Bone marrow (tissue), 2 donors: ENCODE measurements at regions not wholly inside any gene's neighbourhood (a gene's known extent, or its start where the extent isn't known, plus 50 kb on each side); places are given as distances from the start of the nearest gene placed in this dataset.
"Not testable (repeated sequence)": the region's sequence is repeated elsewhere in the genome, so short reads cannot be mapped to it uniquely, and the experiment has no call there.

Experiments
- DNase-seq, 2 donors: peaks; one replicate each; lab custom pipeline; 2025; lab: John Stamatoyannopoulos, UW

DNA sequence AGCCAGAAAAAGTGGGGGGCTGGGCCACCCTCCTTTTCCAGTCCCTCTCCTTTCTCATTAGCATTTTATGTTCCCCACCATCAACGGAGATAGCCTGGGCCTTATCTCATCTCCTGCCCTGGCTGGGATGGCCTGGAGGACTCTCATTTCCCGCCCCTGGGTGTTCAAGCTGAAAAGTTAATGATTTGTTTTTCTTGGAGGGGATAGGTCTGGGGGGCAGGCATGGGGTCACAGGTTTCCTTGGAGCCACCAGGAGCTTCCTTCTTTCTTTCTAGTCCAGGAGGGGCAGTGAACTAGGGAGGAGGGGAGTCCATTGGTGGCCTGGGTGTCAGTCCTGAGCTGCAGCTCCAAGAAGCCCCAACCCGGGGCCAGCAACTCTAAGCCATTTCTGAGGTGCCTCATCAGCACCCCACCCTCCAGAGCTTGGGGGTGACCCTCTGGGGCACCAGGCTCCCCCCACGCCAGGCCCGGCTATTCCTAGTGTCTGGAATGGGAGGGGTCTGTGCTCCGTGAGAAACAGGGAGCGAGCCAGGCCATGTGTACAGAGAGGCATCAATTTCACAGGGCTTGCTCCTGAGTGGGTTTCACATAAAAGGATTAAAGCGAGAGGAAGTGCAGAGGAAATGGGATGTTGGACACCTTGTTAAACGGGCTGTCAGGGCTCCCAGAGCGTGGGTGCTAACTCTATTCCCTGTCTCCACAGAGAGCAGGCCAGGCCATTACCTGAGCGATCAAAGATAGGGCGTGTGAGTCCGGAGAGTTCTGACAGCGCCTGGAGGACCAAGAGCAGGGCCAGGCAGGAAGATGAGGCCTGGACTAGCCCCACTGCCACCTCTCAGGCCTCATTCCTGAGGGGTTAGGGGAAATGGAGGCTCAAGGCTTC lies 90.6 kb upstream of the LHX1 start:
- DNase-seq = no peak

- DNase-seq = no peak
These were observed 89.0 kb upstream of the LHX1 start for GRCh38 chr17:36848008-36848902.

- DNase-seq = not testable (repeated sequence)
These were observed 88.3 kb upstream of the LHX1 start for GRCh38 chr17:36849020-36849419.

DNA sequence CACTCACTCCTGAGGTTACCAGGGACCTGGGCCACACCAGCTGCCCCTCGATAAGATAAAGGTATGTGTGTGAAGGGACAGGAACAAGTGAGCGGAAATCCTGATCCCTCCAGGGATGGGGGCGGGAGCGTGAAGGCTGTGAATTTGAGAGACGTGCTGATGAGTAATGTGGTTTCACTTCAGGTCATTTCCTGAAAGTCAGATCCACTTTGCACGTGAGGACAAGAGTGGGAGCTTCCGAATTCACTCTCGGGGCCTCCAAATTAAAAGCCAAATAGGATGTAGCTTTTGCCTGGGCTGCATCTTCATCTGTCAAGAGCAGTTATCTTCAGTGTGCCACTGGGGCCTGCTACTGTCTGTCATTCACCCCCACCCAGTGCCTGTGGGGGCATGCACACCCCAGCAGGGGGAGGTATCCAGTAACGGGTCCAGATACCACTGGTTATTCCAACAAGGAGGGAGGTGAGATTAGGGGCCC lies 87.4 kb upstream of the LHX1 start:
- no peak for DNase-seq

DNA sequence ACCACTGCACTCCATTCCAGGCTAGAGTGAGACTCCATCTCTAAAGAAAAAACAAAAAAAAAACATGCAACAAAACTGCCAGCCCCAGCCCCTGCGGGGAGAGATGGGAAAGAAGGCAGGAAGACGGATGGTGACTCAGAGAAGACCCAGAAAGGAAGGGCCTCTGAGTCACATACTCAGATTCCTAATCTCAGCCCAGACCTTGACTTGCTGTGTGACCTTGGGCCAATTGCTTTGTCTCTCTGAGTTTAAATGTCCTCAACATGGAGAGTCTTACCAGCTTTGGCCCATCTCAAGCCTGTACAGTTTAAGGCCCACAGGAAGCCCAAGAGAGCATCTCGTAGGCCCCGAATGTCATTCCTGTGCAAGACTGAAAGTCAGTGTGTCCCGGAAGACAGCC lies 86.5 kb upstream of the LHX1 start:
- DNase-seq = peak in 1 of 2 donors; percentile 1

GRCh38 chr17:36851250-36851649 lies 86.0 kb upstream of the LHX1 start:
- DNase-seq = no peak

DNA sequence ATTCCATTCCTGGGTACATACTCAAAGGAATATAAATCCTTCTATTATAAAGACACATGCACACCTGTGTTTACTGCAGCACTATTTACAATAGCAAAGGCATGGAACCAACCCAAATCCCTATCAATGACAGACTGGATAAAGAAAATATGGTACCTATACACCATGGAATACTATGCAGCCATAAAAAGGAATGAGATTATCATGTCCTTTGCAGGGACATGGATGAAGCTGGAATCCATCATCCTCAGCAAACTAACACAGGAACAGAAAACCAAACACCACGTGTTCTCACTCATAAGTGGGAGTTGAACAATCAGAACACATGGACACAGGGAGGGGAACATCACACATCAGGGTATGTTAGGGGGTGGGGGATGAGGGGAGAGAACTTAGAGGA lies 84.8 kb upstream of the LHX1 start:
- DNase-seq = not testable (repeated sequence)

DNA sequence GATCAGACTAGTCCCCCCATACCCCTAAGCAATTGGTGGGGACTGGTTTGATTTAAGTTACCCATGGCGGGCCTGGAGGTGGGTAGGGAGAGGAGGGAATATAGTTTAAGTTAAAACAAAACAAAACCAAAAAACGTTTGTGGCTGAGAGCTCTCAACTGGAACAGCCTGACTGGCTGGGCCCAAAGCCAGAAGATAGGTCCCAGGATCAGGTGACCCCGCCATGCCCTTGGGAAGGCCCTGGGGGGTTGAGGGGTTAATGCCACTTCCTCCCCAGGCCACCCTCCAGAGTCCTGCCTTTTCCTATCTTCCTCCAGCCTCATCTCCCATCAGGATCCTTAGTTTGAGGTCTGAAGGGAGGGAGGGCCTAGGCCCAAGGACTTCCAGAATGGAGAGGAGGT lies 82.3 kb upstream of the LHX1 start:
- DNase-seq = no peak

DNA sequence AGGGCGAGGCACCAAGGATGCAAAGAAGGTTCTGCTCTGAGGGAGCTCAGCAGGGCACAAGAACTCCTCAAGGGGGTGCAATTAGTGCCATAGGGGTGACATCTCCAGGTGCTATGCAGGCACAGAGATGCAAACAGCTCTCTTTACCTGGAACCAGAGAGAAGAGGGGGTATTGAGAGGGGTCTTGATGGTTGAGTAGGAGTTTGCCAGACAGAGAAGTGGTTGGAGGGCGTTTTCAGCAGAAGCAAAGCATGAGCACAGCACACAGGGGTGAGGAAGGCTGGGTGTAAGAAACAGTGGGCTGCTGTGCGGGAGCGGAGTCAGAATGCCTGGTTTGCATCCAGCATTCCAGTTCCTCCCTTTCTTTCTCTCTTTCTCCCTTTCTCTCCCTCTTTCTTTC lies 81.8 kb upstream of the LHX1 start:
- DNase-seq = no peak

- no peak for DNase-seq
These were observed 81.1 kb upstream of the LHX1 start for GRCh38 chr17:36856222-36856621.

DNA sequence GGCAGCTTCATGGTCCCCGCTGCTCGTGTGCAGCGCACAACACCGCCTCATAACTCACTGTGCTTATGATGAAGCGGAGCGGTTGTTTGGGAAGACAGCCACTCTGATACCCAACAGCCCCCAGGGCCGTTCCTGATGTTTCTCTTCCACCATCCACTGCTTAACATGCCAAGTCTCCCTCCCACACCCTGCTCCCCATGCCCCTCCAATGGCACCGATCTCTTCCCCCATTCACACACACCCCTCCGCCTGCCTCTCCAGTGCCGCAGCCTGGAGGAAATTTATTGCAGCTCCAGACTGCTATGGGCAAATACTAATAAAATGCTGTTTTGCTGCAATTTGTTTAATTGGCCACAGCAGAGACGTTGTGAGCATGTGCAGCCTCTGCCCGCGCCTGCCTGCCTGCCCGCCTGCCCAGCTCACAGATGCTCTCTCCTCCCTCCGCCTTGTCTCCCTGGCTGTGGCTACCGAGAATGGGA lies 80.3 kb upstream of the LHX1 start:
- DNase-seq = no peak

DNA sequence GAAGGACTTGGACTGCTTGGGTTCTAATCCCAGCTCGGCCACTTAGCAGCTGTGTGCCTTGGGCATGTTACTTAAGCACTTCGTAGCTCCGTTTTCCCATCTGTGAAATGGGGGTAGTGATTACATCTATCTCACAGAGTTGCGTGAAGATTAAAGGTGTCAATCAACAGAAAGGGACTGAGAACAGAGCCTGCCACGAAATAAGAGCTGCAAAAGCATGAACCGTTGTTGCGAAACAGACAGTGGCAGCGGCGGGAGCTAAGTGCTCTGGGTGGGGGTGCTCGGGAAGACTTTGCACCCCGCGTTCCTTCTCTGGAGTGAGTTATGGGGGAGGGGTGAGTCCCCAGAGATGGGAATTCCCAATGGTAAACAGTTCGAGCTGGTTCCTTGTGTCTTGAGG lies 79.6 kb upstream of the LHX1 start:
- no peak for DNase-seq

DNA sequence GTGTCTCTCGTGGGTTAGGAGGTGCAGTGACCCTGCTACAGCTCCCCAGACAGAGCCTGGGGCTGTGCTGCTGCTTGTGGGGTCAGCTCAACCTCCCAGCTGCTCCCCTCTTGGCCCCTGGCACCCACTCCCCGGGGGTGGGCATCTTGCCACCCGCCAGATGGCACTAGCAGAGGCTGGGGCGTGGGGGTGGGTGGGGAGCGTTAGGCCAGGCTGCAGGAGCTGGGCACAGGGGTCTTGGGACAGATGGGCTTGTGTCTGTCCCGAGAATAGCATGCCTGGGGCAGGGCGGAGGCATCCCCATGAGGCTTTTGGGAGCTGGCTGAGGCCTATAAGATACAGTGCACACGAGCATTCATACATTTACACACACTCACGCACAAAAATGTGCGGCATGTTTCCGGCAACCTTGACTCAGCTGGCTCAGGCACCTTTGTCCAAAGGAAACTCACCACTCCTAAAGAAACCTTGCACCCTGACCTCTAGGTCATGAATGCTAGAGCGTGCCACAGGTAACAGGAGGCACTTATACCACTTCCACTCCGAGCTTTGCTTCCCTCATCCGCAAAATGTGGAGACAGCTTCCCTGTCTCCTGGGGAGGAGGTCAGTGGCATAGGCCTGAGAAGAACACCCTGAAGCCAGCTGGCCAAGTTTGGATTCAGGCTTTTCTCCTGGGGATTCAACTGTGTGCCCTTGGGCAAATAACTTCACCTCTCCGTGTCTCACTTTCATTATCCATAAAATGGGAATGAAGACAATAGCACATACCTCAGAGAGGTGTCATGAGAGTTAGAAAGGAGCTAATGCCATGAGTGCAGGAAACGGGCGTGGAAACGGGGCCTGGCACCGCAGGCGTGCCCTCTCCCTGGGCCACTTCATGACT lies 78.9 kb upstream of the LHX1 start:
- DNase-seq = no peak

DNA sequence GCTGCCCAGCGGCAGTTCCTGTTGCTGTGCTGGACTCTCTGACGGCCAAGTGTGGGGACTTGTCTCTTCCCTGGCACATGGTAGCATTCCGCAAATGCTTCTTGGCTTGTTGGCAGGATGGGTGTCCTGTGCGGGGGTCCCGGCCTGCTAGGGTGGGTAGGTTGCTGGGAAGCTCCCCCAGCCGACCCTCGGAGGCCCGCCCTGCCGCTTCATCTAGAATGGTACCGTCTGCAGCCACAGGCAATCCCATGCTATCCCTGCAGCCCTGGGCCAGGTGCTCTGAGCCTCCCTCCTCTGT lies 78.3 kb upstream of the LHX1 start:
- no peak for DNase-seq

- no peak for DNase-seq
These were observed 77.6 kb upstream of the LHX1 start for GRCh38 chr17:36859706-36860105.

GRCh38 chr17:36861531-36861930 lies 75.7 kb upstream of the LHX1 start:
- DNase-seq = no peak

DNA sequence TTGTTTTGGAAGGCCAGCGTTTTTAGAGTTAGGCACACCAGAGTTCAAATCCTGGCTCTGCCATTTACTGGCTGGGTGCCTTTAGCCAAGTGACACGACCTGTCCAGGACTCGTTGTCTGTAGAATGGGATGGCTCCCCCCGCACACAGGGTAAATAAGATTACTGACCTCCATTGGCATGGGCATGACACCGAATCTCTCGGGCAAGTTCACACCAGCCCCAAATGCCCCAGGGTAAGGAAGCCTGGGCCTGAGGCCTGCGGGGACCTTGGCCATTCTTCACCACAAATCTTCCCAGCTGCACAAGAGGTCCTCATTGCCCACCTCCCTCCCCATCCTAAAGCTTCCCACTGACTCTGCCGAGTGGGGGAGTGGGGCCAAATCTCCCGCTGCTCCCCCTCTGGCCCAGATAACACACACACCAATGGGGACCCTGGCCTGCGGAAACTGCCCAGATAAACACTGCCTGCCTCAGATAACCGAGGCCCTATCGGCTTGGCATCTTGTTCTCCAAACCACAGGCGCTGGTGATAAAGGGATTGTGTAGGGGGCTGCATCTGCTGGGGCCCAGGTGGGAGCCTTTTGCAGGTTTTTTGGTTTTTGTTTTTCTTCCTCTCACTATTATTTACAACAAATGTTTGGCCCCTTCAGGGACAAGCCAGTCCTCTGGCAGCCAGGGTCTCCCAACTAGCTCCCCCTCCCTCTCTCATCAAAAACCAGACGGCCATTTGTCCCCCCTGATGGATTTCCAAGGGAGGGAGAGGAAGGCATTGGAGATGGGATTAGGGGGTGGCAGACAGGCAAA lies 75.0 kb upstream of the LHX1 start:
- no peak for DNase-seq

DNA sequence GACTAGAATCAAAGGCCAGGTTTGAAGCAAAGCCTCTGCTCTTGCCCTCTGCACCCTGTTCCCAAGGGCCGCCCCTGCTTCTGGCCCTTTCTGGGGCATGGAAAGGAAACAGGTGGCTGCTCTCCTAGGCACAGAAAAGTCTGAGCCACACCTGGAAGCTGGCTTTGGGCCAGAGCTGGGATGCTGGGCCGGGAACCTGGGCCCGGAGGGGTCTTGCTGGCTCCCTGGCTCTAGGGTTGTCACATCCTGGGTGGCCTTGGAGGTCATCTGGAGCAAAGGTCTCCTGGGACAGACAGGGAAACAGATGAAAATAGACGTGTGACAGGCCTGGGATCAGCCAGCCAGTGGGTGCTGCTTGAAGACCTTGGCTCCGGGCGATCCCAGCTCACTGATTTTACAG lies 74.1 kb upstream of the LHX1 start:
- no peak for DNase-seq

DNA sequence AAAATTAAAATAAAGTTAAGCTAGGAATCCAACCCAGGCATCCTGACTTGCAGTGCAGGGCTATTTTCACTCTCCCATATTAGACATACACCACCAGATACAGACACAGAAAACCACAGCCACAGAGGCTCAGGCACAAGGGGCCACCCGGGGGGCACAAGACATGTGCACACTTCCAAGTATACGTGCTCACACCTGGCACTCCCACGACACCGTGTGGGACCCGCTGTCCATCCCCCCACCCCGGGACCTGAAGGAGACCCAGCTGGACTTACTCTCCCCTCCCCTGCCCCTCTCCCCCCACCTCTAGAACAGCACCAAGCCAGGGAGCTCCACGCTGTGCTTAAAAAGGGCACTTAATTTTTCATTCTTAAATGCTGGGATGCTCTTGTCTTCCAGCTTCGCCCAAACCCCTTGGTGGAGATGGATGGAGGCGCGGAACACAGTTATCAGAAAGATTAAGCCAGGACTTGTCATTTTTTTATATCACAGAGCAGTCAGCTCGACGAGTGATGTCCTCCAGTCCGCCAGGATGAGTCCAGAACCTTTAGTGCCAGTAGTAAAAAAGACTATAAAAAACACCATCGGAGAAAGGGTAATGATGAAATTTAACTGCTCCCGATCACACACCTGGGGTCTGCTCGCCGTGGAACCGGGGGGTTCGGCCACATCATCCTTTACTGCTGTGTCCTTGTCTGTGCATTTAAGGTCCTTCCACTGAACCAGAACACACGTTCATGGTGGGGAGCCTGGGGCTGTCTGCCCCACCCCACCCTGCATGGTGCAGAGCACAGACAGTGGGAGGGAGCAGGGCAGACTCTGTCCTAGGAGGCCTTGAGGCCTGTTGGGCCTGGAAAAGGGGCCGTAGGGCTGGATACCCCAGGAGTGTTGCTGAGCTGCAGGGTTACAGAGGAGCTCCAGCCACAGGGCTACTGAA lies 73.3 kb upstream of the LHX1 start:
- DNase-seq = no peak

- no peak for DNase-seq
These were observed 72.3 kb upstream of the LHX1 start for GRCh38 chr17:36864827-36865430.
